Hippocampal formation (tissue), 2 donors: ENCODE measurements at regions not wholly inside any gene's neighbourhood (a gene's known extent, or its start where the extent isn't known, plus 50 kb on each side); places are given as distances from the start of the nearest gene placed in this dataset.
"Not testable (repeated sequence)": the region's sequence is repeated elsewhere in the genome, so short reads cannot be mapped to it uniquely, and the experiment has no call there.

ENCODE experiments used
- DNase-seq, 2 donors: peaks; one replicate each; lab custom pipeline; 2025; lab: John Stamatoyannopoulos, UW

DNA sequence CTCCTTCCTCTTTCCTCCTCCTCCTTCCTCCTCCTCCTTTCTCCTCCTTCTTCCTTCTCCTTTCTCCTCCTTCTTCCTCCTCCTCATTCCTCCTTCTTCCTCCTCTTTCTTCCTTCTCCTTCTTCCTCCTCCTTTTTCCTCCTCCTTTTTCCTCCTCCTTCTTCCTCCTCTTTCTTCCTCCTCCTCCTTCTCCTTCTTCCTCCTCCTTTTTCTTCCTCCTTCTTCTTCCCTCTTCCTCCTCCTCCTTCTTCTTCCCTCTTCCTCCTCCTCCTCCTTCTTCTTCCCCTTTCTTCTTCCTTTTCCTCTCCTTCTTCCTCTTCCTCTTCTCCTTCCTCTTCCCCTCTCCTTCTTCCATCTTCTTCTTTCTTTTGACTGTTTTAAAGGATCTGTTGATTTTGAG lies 538.8 kb downstream of the TMEM38B start:
- no peak for DNase-seq

DNA sequence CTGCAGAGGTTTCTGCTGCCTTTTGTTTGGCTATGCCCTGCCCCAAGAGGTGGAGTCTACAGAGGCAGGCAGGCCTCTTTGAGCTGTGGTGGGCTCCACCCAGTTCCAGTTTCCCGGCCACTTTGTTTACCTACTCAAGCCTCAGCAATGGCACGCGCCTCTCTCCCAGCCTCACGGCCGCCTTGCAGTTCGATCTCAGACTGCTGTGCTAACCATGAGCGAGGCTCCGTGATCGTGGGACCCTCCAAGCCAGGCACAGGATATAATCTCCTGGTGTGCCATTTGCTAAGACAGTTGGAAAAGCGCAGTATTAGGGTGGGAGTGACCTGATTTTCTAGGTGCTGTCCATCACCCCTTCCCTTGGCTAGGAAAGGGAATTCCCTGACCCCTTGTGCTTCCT lies 566.6 kb downstream of the TMEM38B start:
- not testable (repeated sequence) for DNase-seq

DNA sequence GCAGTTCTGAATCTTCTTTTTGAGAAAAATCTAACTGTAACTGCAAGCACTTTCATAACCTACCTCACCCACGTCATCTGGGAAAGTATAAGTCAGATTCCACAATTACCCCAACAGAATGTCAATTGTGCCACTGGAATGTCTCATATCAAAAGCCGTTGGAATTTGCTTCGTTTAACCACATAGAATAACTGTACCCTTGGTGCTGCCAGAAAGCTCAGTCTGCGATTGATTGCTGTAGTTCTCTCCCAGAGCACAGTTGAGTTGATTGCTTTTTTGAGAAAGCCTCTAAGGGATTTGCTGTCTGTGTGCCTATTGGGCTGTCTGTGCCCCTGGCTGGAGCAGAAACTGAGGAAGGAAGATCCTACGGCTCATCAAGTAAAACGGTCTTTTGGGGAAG lies 583.6 kb downstream of the TMEM38B start:
- DNase-seq: no peak

DNA sequence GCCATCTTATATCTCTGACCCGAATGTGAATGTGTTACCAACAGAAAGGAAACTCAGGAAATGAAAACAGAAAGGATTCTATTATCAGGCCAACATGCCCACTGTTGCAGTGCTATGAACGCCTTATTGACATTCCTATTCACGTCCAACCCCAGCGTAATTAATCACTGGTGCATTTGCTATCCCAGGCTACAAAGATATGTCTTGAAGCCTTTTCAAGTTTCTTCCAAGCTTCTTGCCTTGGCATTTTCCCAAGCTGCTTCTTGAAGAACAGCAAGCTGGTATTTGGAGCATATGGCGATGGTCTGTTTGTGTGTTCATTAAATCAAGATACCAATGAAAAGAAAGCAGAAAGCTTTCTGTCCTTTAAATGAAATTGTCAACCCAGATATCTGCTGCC lies 579.2 kb upstream of the ZNF462 start:
- peak in 1 of 2 donors; percentile 3 for DNase-seq

DNA sequence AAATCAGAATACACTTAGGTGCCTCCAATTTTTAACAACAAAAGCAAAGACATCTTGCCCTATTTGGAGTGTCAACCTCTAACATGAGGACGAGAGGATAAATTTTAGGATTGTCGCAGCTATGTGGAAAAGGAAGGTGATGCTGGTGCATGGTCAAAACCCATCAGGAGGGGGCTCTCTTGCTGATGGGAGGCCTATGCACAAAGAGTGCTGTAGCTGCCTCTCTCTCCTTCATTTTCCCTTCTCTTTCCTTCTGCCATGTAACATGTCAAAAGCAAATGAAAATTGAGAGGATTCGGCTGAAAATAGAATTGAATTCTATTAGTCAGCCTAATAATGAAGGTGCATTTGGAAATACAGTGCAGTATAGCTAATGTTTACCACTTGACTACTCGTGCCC lies 578.7 kb upstream of the ZNF462 start:
- peak in 1 of 2 donors; percentile 9 for DNase-seq

DNA sequence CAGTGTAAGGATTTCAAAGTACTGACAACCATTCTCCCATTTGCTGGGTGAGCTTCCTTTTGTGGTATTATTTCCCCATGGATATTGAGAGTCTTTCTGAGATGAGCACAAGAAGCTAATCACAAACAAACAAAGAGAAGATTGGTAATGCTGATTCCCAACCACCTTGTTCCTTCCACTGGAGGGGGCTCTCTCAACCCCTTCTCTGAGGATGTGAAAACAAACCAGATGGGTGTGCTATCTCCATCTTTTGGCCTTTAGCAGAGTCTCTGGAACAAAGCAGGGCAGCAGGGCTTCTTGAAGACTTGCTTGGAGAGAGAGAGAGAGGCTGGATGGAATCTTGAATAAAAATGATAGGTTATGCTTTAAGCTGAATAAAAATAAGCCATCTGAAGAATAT lies 576.7 kb upstream of the ZNF462 start:
- peak; percentile 25 to 66 for DNase-seq

DNA sequence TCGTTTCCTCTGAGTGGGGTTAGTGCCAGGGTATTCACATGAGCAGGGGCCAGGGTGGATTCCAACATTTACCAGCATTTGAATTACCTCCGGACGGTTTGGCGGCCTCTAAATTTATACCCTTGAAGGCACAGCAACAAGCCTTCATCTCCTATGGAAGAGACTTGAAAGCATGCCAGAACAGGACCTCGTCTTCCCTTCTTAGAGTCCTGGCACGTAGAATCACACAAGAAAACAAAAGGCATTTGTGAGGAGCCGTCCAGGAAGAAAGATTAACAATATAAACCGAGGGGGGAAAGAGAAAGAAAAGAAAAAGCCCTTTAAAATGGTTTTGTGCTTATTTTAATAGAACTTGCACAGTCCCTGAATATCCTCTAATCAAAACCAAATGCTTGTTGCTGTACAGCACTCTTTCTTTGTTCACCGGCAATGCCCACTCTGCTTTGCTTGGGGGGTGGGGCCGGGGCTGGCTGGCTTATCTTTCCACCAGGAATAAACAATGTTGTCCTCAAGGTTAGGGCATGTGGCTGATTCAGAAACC lies 575.8 kb upstream of the ZNF462 start:
- peak; percentile 28 to 61 for DNase-seq

DNA sequence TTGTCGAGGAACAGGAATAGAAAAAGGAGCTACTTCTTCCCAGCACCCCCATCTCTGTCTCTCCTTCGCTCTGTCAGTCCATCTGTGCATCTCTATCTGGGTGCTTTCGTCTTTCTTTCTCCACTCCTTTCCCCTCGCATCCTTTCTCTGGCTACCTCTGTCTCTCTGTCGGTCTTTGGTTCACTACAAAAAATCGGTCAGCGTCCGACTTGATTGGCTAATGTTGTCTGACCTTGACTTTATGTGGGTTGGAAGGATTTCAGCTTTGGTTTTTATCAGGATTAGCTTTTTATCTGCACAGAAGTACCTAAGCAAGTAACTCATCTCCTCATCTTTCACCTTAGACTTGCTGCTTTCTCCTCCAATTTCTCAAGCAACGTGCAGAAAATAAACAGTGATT lies 575.2 kb upstream of the ZNF462 start:
- DNase-seq: no peak

DNA sequence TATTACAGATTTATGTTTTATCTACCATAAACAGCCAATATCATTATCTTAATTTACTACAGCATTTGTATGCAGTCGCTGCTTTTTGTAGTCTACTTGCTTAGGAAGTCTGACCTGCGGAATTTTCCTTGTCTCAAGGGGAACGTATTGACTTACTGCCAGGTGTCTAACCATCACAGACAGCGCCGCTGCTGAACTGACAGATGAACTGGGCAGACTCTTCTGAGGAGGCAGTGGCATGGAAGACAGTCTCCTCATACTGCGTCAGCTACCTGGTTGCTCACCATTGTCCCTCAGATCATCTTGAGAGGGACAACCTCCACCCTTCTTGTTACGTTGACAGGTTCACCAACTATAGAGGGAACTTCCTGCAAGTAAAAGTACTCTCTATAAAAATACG lies 574.3 kb upstream of the ZNF462 start:
- DNase-seq: no peak

DNA sequence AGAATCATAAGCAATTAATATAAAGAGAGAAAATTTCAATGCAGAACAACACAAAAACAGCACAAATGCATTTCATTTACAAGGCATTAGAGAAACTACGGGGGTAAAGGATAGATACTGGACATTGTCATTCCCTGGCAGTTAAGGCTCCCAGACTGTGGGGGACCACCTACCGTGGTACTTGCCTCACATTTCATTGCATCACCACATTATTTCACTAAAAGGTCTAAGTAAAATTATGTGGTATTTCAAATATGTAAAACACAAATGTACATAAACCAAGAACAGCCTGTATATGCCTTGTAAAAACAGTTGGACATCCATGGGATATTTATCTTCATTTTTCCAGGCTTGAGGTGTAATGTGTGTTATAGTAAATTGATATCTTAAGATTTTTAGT lies 571.2 kb upstream of the ZNF462 start:
- no peak for DNase-seq

DNA sequence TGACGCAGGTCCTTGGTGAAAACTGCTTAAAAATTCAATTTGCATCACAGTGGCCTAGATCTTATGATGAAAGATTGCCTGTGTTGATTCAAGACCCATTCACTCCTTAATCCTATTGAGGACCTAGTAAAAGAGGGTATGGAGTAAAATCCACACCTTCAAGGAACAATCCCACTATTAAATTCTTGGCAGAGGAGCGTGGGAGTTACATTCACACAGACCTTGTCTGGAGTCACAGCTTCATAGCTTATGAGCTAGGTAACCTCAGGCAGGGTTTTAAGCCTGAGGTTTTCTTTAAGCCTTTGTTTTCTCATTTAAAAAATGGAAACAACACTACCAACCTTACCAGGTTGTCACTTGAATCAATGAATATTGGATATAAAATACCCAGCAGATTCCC lies 566.5 kb upstream of the ZNF462 start:
- no peak for DNase-seq

DNA sequence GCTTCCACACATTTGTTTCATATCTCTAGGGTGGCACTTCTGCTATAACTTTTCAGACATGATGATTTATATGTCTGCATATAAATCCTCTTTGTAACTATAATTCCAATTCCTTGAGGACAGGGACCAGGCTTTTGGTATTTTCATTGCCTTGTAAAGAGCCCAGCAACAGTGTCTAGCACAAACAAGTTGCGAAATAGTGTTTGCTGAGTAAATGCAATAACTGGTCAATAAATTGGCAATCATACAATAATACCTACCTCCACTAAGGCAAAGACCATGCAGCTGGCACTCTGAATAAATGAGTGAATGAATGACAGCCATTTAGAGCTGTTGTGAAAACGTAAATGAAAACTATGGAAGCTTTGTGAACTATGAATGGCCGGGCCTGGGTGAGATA lies 564.0 kb upstream of the ZNF462 start:
- no peak for DNase-seq

DNA sequence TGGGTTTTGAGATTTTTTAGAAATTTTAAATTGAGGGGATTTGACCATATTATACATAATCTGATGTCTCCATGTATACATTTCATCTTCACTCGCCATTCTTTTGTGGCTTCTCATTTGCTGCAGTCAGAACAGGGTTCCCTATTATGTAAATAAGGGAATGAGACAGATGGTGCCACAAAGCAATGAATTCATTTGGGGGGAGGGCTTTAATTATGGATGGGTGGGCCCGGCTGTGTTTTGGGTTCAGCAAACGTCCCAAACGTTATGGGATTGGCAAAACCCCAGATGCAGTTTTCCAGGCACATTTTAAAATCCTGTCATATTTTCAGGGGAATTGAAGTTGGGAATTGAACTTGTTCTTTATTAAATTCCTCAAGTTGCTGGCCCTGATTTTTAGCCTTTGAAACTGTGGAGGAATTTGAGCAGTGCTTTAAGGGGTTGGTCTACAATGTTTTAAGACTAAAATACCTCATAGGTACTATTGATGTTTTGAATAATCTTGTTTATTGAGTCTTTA lies 558.5 kb upstream of the ZNF462 start:
- DNase-seq: no peak

DNA sequence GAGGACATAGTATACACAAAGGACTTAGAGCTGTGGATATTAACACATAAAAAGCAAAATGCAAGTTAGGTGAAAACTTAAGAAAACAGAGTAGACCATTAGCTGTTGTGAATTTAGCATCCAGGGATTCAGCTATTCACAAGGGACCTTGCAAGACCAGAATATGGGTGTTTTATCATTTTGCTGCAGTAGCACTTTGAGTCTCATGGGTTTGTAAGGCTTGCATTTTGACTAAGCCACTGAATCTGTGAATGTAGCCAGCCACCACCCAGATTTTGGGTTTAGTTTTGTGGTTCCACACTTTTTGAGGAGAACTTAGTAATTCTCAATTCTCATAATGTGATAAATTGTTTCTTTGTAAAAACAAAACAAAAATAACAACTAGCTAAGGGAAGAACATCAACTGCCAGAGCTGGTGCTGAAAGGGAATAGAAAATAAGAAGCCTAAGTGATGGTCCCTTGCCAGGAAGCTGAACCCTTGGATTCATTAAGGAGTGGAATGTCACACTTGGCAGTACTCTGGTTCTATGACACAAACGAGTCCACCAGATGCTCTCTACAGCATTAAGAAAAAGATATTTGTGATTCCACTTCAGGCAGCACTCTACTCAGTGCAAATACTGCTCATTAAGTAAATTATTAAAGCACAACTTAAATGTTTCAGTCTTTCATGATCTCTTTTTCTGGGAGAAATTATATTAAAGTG lies 557.4 kb upstream of the ZNF462 start:
- peak in 1 of 2 donors; percentile 59 for DNase-seq

DNA sequence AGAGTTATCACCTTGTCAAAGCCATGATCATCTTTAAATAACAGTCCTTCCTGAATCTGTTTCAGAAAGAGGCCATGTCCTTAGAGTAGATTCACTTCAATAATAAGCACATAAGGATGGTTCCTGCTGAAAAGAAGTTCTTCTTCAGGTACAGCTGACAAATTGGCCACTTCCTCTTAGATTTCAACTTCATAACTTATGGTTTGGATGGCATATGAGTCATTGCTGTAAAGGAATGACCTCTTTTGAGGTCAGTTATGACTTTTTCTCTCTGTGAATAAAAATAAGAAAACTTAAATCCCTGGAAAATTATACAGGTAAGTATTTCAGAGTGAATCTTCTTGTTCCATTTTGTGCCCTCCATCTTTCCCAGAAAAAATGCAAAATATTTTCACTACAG lies 555.3 kb upstream of the ZNF462 start:
- DNase-seq: no peak

DNA sequence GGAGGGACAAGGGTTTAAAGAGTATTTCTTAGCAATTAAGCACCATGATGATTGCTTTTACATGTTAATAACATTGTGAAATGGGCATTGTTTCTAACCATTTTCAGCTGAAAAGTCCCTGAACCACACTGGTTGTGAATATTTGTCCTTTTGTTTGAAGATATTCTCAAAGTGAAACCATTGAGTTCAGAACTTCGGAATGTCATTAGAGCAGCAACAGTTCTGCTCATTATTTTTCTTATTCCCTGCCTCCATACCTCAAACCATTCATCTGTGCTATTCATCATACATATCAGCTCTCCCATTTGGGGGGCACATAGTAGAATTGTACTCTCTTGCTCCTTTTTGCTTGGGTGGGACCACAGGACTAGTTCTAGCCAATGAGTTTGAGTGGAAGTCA lies 553.0 kb upstream of the ZNF462 start:
- DNase-seq: no peak

DNA sequence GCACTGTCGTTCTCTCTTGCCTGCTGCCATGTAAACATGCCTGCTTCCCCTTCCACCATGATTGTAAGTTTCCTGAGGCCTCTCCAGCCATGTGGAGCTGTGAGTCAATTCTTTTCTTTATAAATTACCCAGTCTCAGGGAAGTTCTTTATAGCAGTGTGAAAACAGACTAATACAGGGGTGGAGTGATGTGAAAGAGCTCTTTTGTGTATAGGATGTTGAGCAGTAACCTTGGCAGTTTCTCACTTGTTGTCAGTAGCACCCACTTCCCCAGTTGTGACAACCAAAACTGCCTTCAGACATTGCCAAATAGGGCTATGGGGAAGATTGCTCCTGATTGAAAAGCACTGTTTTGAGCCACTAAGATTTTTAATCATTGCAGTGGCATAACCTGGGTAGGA lies 552.2 kb upstream of the ZNF462 start:
- DNase-seq: no peak

DNA sequence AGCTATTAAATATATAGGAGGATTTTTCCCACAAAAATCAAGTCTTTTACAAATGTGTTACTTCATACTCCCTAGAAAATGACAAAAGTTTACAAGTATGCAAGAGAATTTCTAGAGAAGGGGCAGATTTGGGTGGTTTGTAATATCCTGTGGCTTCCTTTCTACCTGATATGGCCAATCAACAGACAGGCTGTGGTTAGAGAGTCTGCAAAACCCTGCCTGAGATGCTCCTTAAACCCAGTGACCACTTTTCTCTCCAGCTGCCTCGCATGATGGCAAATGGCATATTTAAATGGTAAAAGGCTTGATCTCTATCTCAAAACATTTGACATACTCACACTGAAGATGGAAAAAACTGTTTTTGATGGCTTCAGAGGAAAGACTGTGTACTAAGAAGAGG lies 550.1 kb upstream of the ZNF462 start:
- no peak for DNase-seq

DNA sequence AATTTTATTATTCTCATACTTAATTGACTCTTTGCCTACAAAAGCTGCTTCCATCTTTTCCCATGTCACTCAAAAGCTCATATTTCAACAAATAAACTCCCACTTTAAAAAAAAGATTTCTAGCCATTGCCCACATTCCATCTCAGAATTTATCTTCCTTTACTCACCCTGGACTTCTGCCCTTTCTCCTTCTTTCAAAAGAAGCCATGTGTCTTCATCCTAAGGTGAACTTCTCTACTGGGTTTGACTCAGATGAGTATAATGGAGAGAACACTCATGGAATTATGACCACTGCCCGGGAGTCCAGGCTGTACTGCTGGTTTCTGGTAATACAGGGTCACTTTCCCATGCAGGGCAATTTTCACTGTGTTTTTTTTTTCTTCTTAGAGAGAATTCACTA lies 548.5 kb upstream of the ZNF462 start:
- DNase-seq: no peak

DNA sequence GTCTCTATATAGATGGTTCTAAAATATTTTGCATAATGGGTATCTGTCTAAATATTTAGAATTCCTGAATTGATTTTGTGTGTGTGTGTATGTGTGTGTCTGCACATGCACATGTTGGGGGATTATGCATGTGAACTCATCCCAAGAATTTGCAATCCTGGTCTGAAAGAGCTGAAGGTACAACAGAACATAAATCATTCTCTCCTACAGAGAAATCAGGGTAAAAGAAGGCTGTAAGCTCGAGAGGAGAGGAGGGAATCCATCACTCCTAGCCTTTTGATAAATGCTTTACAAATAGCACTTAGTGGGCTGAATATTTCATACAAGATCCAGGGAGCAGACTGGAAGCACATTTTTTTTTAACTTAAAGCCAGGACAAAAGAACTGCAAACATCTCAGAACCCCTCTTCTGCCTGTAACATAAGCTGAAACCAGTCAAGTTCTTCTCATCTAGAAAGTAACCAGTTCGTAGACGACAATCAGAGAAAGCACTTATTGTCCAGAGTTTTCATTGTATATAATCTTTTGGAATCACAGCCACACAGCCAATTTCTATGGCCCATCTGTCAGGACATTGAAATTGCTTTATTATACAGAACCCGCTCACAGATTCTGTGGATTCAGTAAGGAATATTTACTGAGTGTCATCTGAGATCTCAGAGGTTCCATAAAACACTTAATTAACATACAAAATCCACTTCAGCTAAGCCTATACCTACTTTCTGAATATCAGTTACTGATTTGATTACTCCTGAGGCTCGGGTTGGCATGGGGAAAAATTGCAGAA lies 541.4 kb upstream of the ZNF462 start:
- no peak for DNase-seq

DNA sequence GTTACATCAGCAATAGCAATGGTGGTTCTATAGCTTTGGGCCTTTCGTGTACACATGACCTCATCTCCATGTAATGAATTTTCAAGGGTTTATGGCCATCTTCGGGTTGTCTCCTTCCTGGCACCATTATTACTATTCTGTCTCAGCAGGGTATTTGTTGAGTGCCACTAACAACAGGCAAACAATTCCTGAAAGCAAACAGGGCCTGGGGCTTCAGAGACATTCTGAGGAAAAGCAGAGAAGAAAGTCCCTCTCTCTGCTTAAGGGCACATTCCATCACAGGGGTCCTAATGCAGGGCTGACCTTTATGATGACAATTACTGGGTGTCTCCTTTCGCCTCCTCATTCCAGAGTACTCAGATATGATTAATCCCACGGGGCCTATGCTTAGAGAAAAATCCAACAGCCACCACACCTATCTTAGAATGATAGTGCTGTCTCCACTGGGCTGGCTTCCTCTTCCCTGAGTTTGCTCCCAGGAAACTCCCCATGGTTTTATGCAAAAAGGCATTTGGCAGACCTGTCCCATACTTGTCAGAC lies 540.2 kb upstream of the ZNF462 start:
- DNase-seq: no peak

DNA sequence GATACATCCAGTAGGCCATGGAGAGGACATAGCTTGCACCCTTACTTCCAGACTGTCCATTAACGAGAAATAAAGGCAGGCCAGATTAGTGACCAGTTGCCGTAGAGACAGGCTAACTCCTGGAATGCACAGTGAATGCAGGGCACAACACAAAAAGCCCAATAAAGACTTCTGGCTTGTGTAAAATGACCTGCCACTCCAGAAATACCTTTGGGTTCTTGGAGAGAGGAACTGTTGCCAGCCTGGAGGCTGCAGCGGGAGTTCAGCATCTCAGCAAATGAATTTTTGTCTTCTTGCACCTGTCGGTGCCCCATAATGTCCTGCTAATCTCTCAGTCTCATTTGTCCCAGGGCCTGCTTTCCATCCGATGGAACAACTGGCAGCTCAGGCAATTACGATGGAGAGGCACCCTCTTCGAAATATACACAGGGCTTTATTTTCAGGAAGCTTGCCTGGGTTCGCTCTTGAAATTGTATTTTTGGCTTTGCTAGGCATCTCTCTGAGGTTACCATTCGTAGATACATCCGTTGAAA lies 538.8 kb upstream of the ZNF462 start:
- no peak for DNase-seq
